KMS-11 (cell line): ENCODE measurements at regions not wholly inside any gene's neighbourhood (a gene's known extent, or its start where the extent isn't known, plus 50 kb on each side); places are given as distances from the start of the nearest gene placed in this dataset.

ENCODE experiments used
- H2AFZ ChIP-seq: fragments of 200-600 bp; sonication (generic); 2 replicates; pipeline ENCODE4 v1.6.1; 2016; ENCODE audit warnings: antibody characterized with exemption, mixed run types, low read depth
- H3K27ac ChIP-seq: fragments of 200-600 bp; sonication (generic); 2 replicates; pipeline ENCODE4 v1.6.1; 2016; ENCODE audit warnings: mild to moderate bottlenecking, mixed run types
- H3K27me3 ChIP-seq: fragments of 200-600 bp; sonication (generic); 2 replicates; pipeline ENCODE4 v1.6.1; 2017; ENCODE audit warnings: mild to moderate bottlenecking, low read depth, mixed run types, moderate library complexity; ENCODE audit not compliant: insufficient read depth
- H3K36me3 ChIP-seq: fragments of 200-600 bp; sonication (generic); 2 replicates; pipeline ENCODE4 v1.6.1; 2017; ENCODE audit warnings: mild to moderate bottlenecking, mixed run types; ENCODE audit not compliant: insufficient read depth
- H3K4me1 ChIP-seq: fragments of 200-600 bp; sonication (generic); 2 replicates; pipeline ENCODE4 v1.6.1; 2016; ENCODE audit warnings: mild to moderate bottlenecking, low read depth, mixed run types; ENCODE audit not compliant: poor library complexity, severe bottlenecking
- H3K4me2 ChIP-seq: fragments of 200-600 bp; sonication (generic); 2 replicates; pipeline ENCODE4 v1.7.0; 2016; ENCODE audit warnings: mild to moderate bottlenecking, mixed run types
- H3K4me3 ChIP-seq: fragments of 200-600 bp; sonication (generic); IDR thresholded peaks from 2 replicates; pipeline ENCODE4 v1.6.1; 2017; ENCODE audit warnings: low read depth, low read length, mixed read lengths; ENCODE audit not compliant: insufficient read depth
- H3K79me2 ChIP-seq: fragments of 200-600 bp; sonication (generic); 2 replicates; pipeline ENCODE4 v1.6.1; 2016; ENCODE audit warnings: low read depth, mixed run types; ENCODE audit not compliant: insufficient read depth
- H3K9ac ChIP-seq: fragments of 200-600 bp; sonication (generic); 2 replicates; pipeline ENCODE4 v1.6.1; 2016; ENCODE audit warnings: mild to moderate bottlenecking, mixed run types
- H4K20me1 ChIP-seq: fragments of 200-600 bp; sonication (generic); 2 replicates; pipeline ENCODE4 v1.6.1; 2016; ENCODE audit warnings: mild to moderate bottlenecking, mixed run types; ENCODE audit not compliant: insufficient read depth
- CTCF ChIP-seq: fragments of 200-600 bp; sonication (generic); conservative IDR thresholded peaks from 2 replicates; pipeline ENCODE4 v1.6.1; 2017; ENCODE audit warnings: low read depth, mild to moderate bottlenecking, antibody characterized with exemption, low read length, moderate library complexity, mixed read lengths

GRCh38 chr7:41199136-41199535 lies 503.8 kb downstream of the INHBA start:
- H3K36me3 ChIP-seq: no peaks in the 10 kb centered on the region
- H3K4me3 ChIP-seq: no peak overlapping the region
- H3K27me3 ChIP-seq: no peaks in the 10 kb centered on the region
- H2AFZ ChIP-seq: no peak overlapping the region
- TF ChIP-seq CTCF: no peak
- H3K9ac ChIP-seq: no peak overlapping the region
- no peak overlapping the region for H3K27ac ChIP-seq
- H4K20me1 ChIP-seq: no peaks in the 10 kb centered on the region
- H3K79me2 ChIP-seq: no peaks in the 10 kb centered on the region
- peaks cover 5% of the 10 kb centered on the region for H3K4me1 ChIP-seq
- H3K4me2 ChIP-seq: no peak overlapping the region

GRCh38 chr7:41198502-41198901 lies 504.4 kb downstream of the INHBA start:
- Histone ChIP-seq H3K4me3 (no peak overlapping the region), H3K36me3 (no peaks in the 10 kb centered on the region), H3K79me2 (no peaks in the 10 kb centered on the region), H4K20me1 (no peaks in the 10 kb centered on the region), H3K9ac (no peak overlapping the region), H3K27ac (no peak overlapping the region), H3K4me2 (no peak overlapping the region), H3K27me3 (no peaks in the 10 kb centered on the region), H3K4me1 (no peaks in the 10 kb centered on the region), H2AFZ (no peak overlapping the region)
- no peak for TF ChIP-seq CTCF

- Histone ChIP-seq H4K20me1 (no peaks in the 10 kb centered on the region), H3K4me3 (no peak overlapping the region), H3K4me2 (no peak overlapping the region), H3K27ac (no peak overlapping the region), H2AFZ (no peak overlapping the region), H3K9ac (no peak overlapping the region), H3K79me2 (no peaks in the 10 kb centered on the region), H3K27me3 (no peaks in the 10 kb centered on the region), H3K4me1 (no peaks in the 10 kb centered on the region), H3K36me3 (no peaks in the 10 kb centered on the region)
- no peak for TF ChIP-seq CTCF
These were observed 505.1 kb downstream of the INHBA start for GRCh38 chr7:41197769-41198168.

- Histone ChIP-seq H3K4me3 (no peak overlapping the region), H3K9ac (no peak overlapping the region), H4K20me1 (no peaks in the 10 kb centered on the region), H3K79me2 (no peaks in the 10 kb centered on the region), H3K27me3 (no peaks in the 10 kb centered on the region), H3K27ac (no peak overlapping the region), H3K4me1 (no peaks in the 10 kb centered on the region), H3K4me2 (no peak overlapping the region), H3K36me3 (no peaks in the 10 kb centered on the region), H2AFZ (no peak overlapping the region)
- no peak for TF ChIP-seq CTCF
These were observed 509.1 kb downstream of the INHBA start for GRCh38 chr7:41193738-41194282.
